Ammon's horn (tissue), 1 donor: ENCODE measurements at regions not wholly inside any gene's neighbourhood (a gene's known extent, or its start where the extent isn't known, plus 50 kb on each side); places are given as distances from the start of the nearest gene placed in this dataset.
"Not testable (repeated sequence)": the region's sequence is repeated elsewhere in the genome, so short reads cannot be mapped to it uniquely, and the experiment has no call there.

Source experiments
- DNase-seq: peaks from one replicate; pipeline ENCODE4 v3.0.0-alpha.2; 2016; ENCODE audit warnings: low spot score

DNA sequence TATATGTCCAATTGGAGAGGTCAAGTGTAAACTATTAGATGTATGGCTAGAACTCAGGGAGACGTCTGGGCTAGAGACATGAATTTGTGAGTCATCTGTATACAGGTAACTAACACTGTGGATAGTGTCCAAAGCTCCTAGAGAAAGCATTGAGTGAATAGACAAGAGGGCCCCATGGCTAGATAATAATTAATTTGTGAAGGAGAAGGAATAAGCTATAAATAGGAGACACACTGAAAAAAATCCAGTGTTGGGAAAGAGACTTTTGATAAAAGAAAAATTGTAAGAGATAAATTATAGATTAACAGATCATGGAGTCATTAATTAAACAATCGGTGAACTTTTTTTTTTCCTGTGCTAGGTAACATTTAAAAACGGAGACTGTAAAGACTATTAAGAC is 326.6 kb upstream of the PRICKLE1 start:
- DNase-seq: no peak

DNA sequence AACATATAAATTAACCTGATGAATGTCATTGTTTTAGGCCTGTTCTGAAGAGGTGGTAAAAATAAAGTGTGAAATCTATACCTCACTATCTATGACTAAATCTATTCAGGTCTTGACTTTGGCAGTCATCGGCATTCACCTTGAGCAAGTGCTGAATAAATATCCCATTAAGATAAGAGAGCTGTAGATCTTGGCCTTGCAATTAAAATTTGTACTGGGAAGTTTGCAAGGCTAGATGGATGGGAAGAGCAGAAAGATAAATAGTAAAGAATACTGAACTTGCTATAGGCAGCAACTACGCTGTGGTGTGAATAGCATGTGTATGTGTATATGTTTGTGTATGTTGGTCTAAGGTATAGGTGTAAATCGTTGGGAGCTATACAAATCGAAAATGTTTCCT is 325.9 kb upstream of the PRICKLE1 start:
- no peak for DNase-seq

DNA sequence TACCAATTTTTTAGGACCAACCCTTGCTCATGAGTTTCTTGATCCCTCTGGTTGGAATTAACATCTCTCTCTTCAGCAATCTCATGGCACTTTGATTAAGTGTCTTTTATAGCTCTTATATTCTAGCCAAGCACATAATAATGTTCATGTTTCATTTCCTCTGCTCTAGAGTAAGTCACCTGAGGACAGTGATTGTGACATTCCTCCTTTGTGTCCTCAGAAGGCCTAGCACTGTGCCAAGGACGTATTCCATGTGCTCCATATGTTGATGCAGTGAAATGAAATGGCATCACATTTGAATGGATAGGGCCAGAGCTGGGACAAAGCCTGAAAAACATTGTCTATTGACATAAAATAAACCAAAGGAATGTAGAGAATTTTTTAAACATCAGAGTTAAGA is 322.8 kb upstream of the PRICKLE1 start:
- DNase-seq: no peak

DNA sequence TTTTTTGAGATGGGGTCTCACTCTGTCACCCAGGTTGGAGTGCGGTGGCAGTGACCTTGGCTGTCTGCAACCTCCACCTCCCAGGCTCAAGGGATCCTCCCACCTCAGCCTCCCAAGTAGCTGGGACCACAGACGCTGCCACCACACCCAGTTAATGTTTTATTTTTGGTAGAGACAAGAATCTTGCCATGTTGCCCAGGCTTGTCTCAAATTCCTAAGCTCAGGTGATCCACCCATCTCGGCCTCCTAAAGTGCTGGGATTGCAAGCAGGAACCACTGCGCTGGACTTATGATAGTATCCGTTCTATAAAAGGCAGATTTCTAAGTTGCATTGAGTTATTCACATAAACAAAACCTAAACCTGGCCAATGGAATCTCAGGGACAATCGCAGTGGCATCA is 321.1 kb upstream of the PRICKLE1 start:
- DNase-seq: no peak

DNA sequence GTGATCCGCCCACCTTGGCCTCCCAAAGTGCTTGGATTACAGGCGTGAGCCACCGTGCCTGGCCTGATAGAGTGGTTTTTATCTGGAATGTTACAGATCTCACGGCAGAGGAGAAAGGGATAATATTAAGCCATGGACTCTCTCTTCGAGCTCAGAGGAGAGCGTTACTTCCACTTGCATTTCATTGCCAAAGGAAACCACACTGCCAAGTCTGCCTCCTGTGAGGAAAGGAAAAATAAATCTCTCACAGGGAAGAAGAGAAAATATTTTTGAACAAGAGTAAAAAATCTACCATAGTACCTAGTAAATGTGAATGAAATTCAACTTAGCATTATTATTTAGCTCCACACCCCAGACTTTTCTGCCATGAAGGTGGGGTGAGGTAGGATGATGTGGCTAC is 319.2 kb upstream of the PRICKLE1 start:
- no peak for DNase-seq

- not testable (repeated sequence) for DNase-seq
Observed at GRCh38 chr12:42906801-42907200, 317.3 kb upstream of the PRICKLE1 start.

- DNase-seq: no peak
Observed at GRCh38 chr12:42905419-42905705, 315.8 kb upstream of the PRICKLE1 start.

DNA sequence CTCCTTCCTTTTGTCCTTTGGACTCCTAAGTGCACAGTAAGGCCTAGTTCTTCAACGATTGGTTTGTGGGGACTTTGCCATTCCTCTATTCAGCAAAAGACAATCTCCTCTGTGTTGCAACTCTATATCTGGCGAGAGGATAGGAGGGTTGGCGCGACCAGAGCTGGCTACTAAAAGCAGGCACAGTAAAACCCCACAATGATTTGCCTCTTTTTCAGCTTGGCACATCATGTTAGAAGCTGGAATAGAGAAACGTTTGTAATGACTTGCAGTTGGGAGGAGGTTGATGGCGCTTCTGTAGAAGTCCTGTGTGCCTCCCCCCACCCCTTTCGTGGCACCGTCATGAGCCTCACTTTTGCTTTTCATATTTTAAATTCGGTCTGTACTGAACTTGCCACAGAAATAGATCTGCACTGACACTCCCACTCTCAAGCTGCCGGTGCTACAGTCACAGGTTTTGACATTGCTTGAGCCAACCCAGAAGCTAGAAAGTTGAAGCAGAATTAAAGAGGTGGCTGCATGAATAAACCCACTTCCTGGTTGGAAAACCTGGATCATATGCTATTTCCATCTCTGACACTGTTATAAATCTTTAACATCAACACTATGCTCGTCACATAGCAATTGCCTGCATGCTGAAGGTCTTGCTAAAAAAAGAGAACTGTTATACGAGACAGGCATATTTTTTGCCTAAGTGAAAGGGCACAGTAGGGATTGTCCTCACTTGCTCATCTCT is 315.3 kb upstream of the PRICKLE1 start:
- DNase-seq: peak; percentile 92

GRCh38 chr12:42903736-42904135 is 314.2 kb upstream of the PRICKLE1 start:
- no peak for DNase-seq

DNA sequence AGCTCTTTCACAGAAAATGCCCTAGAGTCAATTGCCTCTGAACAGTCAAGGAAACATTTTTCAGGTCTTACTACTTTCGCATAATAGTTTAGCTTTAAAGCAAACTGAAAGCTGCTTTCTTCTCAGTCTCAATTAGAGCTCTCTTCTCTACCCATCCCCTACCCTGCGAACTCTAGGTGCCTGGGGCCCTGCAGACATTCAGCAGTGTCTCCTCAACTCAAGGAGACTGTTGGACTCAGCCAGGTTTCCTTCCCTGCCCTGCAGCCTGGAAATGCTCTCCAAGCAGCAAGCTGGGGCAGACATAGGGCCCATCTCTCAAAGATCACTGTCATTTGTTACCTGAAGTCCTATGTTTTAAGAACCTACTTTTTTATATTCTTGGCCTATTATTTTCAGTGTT is 312.5 kb upstream of the PRICKLE1 start:
- DNase-seq: no peak

- DNase-seq: peak; percentile 24
Observed at GRCh38 chr12:42893803-42894202, 304.3 kb upstream of the PRICKLE1 start.

DNA sequence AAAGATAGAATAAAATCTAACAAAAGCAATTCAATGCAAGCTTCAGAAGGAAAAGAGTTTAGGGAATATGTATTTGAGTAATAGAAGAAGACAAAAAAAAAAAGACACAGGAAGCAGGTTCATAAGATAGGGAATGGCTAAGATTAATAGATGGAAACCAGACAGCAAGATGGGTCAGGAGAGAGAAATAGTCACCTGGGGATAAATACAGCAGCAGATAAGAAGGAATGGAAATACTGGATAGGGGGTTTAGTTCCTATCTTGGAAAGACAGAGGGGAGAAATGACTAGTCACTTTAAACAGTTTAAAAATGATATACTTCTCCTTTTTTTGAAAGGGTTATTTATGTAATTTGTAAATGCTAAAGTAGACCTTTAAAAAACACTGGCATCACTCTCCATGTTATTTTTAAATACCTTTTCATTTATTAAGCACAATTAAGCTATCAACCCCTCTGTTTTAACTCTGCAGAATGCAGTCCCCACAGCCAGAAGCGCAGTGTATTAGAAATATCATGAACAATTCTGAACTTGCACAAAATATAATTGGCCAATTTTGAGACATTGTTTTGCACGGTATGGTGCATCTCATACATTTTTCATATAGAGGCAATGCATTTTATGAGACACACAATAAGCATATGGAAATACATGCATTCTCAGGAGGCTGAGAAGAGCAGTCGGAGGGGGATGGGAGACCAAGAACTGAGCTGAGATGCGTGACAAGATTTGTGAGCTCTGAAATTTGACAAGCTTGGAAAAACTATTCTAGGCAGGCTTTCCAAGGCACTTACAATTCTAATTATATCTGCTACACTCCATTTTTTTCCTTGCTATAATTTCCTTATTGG is 303.4 kb upstream of the PRICKLE1 start:
- no peak for DNase-seq

DNA sequence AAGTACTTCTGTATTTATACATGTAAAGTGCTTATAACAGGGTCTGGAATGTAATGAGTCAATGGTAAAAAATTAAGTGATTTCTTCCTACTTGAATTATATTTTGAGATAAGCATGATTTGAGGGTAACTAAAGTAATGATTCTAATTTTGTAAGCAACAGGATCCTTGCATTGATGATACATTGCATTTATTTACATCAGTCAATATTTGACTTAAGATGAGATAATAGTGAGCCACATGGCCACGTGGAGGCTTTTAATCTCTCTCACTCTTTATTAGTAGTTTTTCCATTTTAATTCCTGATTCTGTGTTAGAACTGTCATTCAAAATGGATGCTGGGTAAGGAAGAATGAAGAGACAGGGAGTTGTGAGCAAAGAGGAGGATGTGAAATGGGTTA is 298.1 kb upstream of the PRICKLE1 start:
- DNase-seq: no peak

DNA sequence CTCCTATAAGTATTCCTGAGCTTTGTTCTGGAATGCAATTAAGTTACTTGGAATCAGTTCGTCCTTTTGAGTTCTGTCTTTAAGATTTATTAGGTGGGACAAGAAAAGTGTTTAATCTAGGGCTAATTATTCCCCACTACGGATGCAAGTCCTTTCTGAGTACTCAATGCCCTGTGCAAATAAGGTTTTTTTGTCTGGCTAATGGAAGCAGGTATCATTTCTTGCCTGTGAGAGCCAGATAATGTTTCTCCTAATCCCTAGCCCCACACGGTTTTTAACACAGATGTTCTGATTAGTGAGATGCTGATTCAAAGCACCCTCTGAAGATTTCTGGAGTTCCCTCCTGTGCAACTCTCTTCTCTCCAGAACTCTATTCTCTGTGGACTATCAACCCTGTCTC is 296.6 kb upstream of the PRICKLE1 start:
- DNase-seq: no peak

GRCh38 chr12:42885677-42886076 is 296.1 kb upstream of the PRICKLE1 start:
- no peak for DNase-seq

DNA sequence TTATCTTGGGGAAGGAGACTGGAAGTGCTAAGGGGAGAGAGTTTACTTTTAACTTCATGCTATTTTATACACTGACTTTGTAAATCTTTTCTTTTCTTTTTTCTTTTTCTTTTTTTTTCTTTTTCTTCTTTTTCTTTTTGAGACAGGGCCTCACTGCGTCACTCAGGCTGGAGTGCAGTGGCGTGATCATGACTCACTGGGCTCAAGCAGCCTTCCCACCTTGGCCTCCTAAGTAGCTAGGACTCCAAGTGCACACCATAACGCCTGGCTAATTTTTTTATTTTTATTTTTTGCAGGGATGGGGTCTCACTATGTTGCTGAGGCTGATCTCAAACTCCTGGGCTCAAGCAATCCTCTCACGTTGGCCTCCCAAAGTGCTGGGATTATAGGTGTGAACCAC is 294.6 kb upstream of the PRICKLE1 start:
- DNase-seq: no peak

DNA sequence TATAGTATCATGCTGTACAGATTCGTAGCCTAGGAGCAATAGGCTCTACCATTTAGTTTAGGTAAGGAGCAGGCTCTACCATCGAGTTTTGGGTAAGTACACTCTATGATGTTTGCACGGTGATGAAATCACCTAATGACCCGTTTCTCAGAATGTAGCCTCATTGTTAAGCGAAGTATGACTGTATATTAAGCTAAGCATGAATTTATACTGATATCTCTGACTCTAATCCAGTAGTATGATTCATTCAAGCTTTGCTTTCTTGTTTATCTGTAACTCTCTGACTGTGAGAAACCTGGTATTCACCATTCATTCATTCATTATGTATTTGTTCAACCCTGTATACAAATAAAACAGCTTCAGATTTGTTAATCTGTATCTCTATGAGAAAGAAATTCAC is 283.9 kb upstream of the PRICKLE1 start:
- no peak for DNase-seq

- DNase-seq: no peak
Observed at GRCh38 chr12:42871816-42872215, 282.3 kb upstream of the PRICKLE1 start.

GRCh38 chr12:42868291-42868690 is 278.7 kb upstream of the PRICKLE1 start:
- DNase-seq: no peak

- no peak for DNase-seq
Observed at GRCh38 chr12:42865282-42865681, 275.7 kb upstream of the PRICKLE1 start.

GRCh38 chr12:42862055-42862454 is 272.5 kb upstream of the PRICKLE1 start:
- DNase-seq: no peak

- DNase-seq: not testable (repeated sequence)
Observed at GRCh38 chr12:42860331-42860730, 270.8 kb upstream of the PRICKLE1 start.

- DNase-seq: peak; percentile 9
Observed at GRCh38 chr12:42859612-42860011, 270.1 kb upstream of the PRICKLE1 start.

GRCh38 chr12:42857106-42857505 is 267.6 kb upstream of the PRICKLE1 start:
- no peak for DNase-seq
